CD4-positive, alpha-beta T cell treated with Interleukin-4 for 1 hour (primary cell): ENCODE measurements at regions not wholly inside any gene's neighbourhood (a gene's known extent, or its start where the extent isn't known, plus 50 kb on each side); places are given as distances from the start of the nearest gene placed in this dataset.
A peak's percentile ranks its signal among the peaks of the same experiment; 100 is the strongest.
"Not testable (repeated sequence)": the region's sequence is repeated elsewhere in the genome, so short reads cannot be mapped to it uniquely, and the experiment has no call there.

ENCODE experiments used
- DNase-seq, 2 donors: peaks; one replicate each; pipeline ENCODE4 v3.0.0-alpha.2; 2020 to 2022

DNA sequence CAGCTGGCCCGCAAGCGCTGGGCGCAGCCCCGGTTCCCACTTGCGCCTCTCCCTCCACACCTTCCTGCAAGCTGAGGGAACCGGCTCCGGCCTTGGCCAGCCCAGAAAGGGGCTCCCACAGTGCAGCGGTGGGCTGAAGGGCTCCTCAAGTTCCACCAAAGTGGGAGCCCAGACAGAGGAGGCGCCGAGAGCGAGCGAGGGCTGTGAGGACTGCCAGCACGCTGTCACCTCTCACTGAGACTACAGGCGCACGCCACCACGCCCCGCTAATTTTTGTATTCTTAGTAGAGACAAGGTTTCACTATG, 103.3 kb upstream of the KMT2C start:
- not testable (repeated sequence) for DNase-seq

DNA sequence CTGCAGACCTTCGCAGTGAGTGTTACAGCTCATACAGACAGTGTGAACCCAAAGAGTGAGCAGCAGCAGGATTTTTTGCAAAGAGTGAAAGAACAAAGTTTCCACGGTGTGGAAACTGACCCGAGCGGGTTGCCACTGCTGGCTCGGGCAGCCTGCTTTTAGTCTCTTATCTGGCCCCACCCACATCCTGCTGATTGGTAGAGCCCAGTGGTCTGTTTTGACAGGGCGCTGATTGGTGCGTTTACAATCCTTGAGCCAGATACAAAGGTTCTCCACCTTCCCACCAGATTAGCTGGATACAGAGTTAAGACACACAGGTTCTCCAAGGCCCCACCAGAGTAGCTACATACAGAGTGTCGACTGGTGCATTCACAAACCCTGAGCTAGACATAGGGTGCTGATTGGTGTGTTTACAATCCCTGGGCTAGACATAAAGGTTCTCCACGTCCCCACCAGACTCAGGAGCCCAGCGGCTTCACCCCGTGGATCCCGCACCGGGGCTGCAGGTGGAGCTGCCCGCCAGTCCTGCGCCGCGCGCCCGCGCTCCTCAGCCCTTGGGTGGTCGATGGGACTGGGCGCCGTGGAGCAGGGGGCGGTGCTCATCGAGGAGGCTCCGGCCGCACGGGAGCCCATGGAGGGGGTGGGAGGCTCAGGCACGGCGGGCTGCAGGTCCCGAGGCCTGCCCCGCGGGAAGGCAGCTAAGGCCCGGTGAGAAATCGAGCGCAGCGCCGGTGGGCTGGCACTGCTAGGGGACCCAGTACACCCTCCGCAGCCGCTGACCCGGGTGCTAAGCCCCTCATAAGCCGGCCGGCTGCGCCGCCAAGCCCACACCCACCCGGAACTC, 102.8 kb upstream of the KMT2C start:
- DNase-seq: not testable (repeated sequence)

DNA sequence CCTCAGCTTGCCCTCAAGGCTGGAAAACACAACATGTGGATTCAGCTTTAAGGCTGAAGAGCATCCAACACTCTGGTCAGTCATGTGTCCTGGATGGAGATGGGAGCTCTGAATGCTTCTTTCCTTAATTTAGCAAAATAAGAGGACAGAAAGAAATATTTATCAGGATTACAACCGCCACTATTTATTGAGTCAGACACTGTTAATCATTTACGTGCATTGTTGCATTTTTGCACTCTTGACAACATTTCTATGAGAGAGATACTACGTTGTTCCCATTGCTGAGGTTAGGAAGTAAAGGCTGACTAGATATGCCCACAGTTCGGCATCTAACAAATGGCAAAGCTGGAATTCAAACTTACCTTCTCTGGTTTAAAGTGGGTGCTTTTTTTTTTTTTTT, 101.8 kb upstream of the KMT2C start:
- no peak for DNase-seq

DNA sequence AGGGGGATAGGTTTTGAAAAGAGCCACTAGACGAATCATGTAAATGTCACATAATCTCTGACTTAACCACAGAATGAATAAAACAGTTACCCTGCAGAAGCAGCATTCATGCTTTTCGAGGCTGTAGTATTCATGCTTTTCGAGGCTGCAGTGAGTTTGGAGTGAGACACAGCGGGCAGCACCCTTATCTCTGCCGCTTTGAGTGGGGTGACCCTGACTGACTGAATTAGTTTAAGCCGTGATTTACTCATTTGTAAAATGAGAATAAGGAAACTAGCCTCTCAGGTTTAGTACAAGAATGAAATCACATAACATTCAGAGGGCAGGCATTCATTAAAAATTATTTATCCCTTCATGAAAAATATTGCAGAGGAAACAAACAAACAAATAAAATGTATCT, 92.8 kb upstream of the KMT2C start:
- DNase-seq: no peak

DNA sequence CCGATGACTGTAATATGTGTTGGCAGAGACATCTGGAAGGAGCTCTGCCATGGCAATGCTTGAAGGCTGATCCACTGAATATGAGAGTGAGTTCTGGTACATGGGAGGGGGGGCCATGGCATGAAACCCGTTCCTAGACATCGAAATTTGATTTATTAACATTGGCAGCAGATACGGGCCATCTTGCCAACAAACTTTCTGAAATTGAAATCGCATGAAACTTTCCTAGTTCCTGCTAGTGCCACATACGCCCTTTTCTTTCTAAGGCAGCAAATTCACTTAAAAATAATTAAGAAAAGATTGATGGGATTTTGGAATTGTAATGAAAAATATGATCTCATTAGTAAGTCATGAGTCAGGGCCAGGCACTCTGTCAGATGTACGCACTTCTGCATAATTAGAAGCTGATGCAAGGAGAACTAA, 91.8 kb upstream of the KMT2C start:
- DNase-seq: no peak

DNA sequence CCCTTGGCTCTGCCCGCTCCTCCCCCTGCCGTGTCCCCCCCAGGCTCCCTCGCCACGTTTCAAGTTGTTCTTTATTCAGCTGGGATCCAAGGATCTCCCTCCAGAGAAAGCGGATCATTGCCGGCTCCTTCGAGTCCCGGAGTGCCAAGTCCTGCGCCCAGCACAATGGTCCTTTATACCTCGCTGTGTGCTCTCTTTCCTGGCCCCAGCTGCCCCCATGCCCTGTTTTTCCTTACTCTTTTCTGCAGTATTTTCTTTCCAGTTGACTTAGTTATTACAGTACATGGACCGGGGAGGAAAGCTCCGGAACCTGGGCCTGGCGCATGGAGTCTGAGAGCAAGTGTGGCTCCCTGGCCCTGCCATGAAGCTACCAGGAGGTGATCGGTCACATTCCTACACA, 88.1 kb upstream of the KMT2C start:
- DNase-seq: no peak

DNA sequence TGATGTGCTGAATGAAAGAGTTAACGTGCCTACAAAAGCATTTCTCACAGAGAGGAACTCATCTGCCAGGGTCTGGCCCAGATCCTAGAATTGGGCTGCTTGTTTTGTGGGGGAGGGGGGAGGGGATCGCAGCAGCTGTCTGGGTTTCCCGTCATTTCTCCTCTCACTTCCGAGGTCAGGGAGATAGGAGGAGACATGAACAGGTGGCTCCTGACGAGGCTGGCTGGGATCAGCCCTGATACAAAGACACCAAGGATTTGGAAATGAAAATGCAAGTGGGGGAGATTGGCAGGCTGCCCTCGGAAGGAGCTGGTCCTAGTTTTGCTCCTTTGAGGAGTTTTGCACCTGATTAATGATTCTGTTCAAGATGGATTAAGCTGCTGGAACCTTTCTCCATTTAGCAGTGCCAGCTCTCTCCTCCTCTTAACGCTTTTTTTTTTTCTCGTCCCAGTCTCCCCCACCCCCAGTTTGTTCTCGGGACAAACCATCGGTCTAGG, 86.8 kb upstream of the KMT2C start:
- no peak for DNase-seq

DNA sequence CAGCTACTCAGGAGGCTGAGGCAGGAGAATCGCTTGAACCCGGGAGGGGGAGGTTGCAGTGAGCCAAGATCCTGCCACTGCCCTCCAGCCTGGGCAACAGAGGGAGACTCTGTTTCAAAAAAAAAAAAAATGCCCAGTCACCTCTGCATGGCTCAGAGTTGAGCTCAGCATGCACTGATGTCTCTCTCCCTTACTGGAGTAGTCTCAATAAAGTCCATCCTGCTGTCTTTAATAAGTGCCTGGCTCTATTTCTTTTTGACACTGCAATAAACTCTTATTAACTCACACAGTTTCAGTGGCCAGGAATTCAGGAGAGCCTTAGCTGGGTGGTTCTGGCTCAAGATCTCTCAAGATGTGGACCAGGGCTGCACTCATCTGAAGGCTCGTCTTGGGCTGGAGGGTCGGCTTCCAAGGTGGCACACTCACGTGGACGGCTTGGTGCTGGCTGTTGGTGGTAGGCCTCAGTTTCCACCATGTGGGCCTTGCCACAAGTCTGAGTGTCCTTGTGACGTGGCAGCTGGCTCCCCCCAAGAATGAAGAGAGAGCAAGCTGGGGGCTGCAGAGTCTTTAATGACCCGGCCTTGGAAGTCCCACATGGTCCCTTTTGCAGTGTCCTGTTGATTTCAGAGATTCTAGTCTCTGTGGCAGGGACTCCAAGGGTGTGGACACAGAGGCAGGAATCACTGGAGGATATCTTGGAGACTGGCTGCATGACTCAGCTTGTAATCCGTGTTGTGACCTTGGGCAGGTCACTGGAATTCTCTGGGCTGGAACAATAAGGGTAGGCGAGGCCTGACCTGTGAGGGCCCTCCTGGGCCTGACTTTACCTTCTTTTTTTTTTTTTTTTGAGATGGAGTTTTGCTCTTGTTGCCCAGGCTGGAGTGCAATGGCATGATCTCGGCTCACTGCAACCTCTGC, 85.9 kb upstream of the KMT2C start:
- no peak for DNase-seq

DNA sequence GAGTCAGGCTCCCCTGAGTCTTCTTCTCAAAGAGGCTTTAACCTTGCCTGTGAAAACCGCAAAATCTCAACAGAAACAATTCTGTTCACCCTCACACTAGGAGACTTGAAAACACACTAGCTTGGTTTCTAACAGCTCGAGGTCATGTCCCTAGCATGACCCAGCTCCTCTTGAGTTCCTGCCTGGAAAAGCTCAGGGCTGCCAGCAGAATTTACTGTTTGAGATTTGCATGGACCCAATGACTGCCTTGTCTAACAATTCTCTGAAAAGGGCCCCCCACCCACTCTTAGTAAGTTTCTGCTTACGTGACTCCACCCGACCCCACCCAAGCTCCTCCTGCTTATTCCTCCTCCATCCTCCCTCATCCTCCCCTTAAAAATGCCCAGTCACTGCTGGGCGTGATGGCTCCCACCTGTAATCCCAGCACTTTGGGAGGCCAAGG, 85.1 kb upstream of the KMT2C start:
- DNase-seq: no peak

DNA sequence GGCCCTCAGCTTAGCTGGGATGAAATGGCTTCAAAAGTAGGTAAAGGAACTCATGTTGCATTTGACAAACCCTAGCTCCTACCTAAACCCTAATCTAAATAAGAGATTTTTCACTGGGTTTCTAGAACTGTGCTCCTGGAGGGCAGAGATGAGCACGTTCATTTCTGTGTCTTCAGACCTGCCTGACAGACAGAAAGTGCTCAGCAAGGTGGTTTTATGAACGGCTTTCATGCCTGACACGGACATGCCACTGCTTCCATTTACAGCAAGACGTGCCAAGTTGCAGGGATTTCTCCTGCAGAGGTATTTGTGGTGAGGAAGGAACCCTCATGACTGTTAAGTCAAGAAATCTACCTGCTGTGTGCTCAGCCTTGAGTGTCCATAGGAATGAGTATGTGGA, 83.5 kb upstream of the KMT2C start:
- no peak for DNase-seq

DNA sequence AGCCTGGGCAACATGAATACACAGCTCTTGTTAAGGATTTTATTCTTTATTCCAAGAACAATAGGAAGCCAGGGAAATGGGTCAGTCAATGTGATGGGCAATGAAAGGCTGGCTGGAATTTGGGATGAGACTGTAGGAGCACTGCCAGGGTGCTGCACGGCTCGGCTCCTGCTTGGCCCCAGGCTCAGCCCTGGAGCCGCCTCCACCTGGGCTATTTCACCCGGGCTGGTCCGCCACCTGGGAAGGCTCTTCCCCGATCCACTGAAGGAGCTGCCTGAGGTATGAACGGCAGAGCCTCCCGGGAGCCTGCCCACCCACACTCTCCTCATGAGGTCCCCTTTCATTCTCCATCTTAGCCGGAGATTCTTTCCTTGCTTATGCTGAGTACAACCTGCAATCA, 80.4 kb upstream of the KMT2C start:
- no peak for DNase-seq

DNA sequence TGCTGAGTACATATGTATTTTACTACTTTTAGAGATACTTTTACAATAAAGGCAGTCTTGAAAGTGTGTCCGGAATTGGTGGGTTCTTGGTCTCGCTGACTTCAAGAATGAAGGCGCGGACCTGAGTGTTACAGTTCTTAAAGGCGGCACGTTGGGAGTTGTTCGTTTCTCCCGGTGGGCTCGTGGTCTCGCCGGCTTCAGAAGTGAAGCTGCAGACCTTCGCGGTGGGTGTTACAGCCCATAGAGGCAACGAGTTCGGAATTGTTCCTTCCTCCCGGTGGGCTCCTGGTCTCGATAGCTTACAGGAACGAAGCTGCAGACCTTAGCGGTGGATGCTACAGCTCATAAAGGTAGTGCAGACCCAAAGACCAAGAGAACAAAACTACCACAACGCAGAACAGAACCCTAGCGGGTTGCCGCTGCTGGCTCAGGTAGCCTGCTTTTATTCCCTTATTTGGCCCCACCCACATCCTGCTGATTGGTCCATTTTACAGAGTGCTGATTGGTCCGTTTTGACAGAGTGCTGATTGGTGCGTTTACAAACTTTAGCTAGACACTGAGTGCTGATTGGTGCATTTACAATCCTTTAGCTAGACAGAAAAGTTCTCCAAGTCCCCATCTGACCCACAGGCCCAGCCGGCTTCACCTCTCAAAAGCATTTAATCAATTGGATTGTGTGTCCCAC, 79.6 kb upstream of the KMT2C start:
- not testable (repeated sequence) for DNase-seq

DNA sequence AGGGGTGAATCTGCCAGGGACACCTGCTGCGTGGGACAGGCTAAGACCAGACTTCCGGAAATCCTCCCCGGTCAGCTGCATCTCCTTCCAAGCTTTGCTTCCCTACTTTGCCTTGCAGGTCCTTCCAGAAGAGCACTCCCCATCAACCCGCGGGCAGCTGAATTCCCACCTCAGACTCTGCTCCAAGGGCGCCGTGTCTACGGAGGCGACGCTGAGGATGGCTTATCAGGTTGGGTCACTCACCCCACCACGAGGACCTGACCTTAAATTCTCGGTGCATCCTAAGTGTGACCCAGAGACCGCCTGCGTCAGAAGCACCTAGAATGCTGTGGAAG, 78.9 kb upstream of the KMT2C start:
- DNase-seq: no peak

DNA sequence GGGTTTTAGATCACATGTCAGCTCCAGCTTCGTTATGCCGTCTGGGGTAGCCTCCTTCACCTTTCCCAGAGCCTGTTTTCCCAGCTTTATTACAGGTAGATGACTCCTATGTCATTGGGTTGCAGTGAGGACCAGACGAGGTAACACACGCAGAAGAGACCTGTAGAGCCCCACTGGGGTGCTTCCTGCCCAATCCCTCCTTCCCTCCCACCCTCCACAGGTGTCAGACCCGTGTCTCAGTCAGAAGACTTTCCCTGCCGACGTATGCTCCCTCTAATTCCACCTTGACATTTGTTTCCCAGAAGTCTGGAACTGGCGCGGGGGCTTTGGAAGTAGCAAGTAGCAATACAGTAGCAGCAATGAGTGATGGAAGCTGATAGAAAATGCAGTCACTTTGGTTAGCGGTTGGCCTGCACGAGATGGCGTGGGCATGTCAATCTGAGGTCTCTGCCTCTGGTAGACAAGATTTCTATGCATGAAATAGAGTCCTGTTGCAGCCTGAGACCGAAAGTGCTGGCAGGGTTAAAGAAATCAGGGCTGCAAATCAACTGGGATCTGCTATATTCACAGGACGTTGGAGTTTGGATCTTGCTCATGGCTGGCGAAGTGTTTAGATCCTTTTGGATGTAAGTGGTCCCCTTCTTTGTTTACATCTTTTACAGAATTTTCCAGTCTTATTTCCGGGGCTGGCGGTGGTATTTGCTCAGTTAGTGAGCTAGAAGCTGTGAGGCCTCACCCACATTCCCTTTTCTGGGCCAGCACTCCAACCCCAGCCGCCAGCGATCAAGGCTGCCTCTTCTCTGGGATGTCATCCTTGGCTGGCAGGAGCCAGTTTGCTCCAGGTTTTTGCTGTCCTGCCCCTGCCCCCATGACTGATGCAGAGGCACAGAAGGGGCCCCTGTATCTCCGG, 78.3 kb upstream of the KMT2C start:
- DNase-seq: no peak

DNA sequence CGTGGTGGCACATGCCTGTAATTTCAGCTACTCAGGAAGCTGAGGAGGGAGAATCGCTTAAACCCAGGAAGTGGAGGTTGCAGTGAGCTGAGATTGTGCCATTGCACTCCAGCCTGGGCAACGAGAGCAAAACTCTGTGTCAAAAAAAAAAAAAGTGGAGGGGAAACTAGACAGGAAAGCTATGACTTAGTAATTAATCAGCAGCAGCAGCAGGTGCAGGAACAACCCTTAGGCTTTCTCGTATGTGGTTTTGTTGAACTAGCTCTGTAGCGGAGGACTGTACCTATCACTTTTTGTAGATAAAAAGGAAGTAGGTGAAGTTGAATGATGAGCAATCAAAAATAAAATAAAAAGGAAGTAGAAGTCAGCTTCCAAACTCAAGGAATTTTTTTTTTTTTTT, 76.9 kb upstream of the KMT2C start:
- peak; percentile 12 to 33 for DNase-seq

DNA sequence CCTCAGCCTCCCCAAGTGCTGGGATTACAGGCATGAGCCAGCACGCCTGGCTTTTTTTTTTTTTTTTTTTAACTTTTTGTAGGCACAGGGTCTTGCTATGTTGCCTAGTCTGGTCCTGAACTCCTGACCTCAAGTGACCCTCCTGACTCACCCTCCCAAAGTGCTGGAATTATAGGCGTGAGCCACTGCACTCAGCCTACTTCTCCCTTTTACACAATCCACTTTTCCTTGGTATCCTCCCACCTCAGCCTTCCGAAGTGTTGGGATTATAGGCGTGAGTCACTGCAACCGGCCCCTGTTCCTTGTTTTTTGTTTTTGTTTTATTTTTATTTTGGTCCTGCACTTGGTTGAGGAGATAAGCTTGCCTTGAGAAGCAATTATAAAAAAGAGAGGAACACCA, 75.9 kb upstream of the KMT2C start:
- DNase-seq: no peak

DNA sequence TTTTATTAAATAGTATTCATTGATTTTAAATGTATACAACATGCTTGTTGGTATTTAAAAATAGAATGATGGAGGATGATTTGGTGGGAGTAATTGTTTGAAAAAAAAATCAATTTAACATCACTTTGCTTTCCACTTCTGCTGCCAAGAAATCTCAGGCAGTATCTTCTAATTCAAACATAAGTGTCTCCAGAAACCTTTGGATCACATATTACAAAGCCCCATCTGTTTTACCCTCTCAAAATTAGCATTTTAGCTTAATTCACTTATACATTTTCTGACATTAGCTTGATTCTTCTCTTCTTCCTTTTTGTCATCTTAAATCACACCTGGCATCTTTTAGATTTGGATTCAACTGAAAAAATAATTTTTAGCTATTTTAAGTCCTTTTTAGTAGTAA, 72.9 kb upstream of the KMT2C start:
- no peak for DNase-seq

DNA sequence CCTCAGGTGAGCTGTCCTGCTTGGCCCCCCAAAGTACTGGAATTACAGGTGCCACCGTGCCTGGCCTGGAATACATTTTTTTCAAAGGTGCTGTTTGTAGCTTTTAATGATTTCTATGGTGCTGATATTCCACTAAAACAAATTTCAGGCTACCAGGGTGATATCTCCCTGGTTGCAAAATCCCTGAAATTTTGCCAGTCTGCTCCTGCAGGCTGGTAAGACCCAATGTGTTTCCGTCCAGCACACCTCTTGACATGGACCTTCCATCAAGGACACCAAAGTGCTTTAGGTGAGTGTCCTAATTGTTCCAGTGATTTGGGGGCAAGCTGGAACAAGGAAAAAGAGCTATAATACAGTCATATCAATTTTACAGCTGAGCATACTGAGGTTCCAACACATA, 69.8 kb upstream of the KMT2C start:
- DNase-seq: no peak

DNA sequence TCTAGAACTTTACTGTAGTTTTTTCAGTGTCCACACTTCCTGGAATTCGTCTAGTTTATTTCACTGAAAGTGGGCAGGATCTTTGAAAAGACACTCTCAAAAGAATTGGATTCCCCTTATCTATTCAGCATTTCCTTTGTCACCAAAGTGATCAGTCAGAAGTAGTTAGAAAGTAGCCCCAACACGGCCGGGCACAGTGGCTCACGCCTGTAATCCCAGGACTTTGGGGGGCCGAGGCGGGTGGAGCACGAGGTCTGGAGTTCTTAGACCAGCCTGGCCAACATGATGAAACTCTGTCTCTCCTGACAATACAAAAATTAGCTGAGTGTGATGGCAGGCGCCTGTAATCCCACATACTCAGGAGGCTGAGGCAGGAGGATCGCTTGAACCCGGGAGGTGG, 69.0 kb upstream of the KMT2C start:
- no peak for DNase-seq

DNA sequence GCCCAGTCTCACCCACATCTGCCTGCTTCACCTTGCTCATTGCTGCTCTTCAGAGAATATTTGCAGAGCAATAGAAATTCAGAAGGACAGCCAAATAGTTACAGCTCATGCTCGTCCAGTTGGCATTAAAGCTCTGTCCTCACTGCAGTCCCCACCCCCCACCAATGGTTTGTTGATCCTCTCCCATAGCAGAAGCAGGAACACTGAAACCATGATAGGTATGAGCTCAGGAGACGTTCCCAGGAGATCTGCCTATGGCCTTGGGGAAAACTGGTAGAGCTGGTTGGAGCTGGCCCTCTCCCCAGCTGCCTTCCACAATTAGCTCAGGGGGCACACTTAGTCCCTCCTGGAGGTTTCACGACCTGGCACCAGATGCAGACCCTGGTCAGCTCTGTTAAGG, 68.6 kb upstream of the KMT2C start:
- no peak for DNase-seq

DNA sequence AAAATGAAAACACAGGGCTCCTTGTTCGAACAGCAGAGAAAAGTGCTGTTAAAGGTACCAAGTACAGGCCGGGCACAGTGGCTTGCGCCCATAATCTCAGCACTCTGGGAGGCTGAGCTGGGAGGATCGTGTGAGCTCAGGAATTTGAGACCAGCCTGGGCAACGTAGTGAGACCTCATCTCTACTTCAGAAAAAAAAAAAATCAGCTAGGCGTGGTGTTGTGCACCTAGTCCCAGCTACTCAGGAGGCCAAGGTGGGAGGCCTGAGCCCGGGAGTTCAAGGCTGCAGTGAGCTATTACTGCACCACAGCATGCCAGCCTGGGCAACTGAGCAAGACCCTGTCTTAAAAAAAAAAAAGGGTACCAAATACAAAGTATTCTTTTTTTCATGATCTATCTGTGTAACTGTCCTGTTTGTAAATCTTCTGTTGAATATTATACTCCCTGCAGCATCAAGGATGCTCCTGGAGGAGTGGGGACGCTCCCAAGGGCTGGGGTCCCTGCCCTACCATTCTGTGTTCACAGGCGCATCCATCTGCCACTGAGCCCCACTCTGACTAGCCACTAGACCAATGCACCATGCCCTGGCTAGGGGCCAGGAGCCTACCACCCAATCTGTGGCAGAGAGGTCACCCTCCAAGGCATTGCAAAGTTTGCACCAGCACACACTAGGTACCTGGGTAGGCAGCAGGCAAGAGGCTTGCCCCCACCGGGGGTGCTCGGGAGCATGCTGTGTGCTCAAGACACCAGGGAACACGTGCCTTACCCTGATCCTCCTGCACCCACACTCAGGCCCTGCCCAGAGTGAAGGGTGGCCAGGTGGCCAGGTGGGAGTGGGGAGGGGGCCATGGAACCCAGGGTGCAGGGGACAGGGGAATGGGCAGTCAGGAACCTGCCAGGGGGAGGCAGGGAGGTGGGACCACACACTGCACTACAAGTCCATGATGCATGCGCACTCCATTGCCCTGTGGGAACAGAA, 67.3 kb upstream of the KMT2C start:
- DNase-seq: no peak
